T-helper 2 cell treated with Interferon-gamma antibody and Interleukin-4, amounts not matched to agents 5 μg/mL and 100 μg/mL, for 36 hours (primary cell): ENCODE measurements at regions not wholly inside any gene's neighbourhood (a gene's known extent, or its start where the extent isn't known, plus 50 kb on each side); places are given as distances from the start of the nearest gene placed in this dataset.

ENCODE experiments used
- DNase-seq: peaks from one replicate; pipeline ENCODE4 v3.0.0; 2021; ENCODE audit warnings: low spot score
- H3K27ac Mint-ChIP-seq: one replicate; pipeline ENCODE4 v1.8.0; 2021; ENCODE audit warnings: mild to moderate bottlenecking, mixed read lengths
- H3K27me3 Mint-ChIP-seq: one replicate; pipeline ENCODE4 v1.8.0; 2021; ENCODE audit warnings: low read depth, mixed read lengths
- H3K36me3 Mint-ChIP-seq: one replicate; pipeline ENCODE4 v1.8.0; 2021; ENCODE audit warnings: low read depth, mixed read lengths
- H3K4me1 Mint-ChIP-seq: one replicate; pipeline ENCODE4 v1.8.0; 2021; ENCODE audit warnings: low read depth, mixed read lengths
- H3K4me3 Mint-ChIP-seq: one replicate; pipeline ENCODE4 v1.8.0; 2022; ENCODE audit warnings: mild to moderate bottlenecking, moderate library complexity, mixed read lengths
- H3K9me3 Mint-ChIP-seq: one replicate; pipeline ENCODE4 v1.8.0; 2021; ENCODE audit warnings: mixed read lengths

- H3K4me3 Mint-ChIP-seq: no peak overlapping the region
- no peak overlapping the region for H3K27ac Mint-ChIP-seq
- H3K36me3 Mint-ChIP-seq: no peaks in the 10 kb centered on the region
- no peaks in the 10 kb centered on the region for H3K4me1 Mint-ChIP-seq
- no peaks in the 10 kb centered on the region for H3K27me3 Mint-ChIP-seq
- DNase-seq: no peak
- peaks cover 26% of the 10 kb centered on the region for H3K9me3 Mint-ChIP-seq
Measured at GRCh38 chr4:44016570-44017421, 431.8 kb downstream of the KCTD8 start.

GRCh38 chr4:44017422-44017739, 431.2 kb downstream of the KCTD8 start:
- H3K9me3 Mint-ChIP-seq: peaks cover 26% of the 10 kb centered on the region
- H3K27ac Mint-ChIP-seq: no peak overlapping the region
- DNase-seq: no peak

GRCh38 chr4:44019721-44020120, 428.9 kb downstream of the KCTD8 start:
- Mint-ChIP-seq H3K4me3 (no peak overlapping the region), H3K27me3 (no peaks in the 10 kb centered on the region), H3K4me1 (no peaks in the 10 kb centered on the region), H3K27ac (no peak overlapping the region), H3K9me3 (peaks cover 19% of the 10 kb centered on the region), H3K36me3 (no peaks in the 10 kb centered on the region)
- no peak for DNase-seq

More at GRCh38 chr4:44017422-44017739, 431.2 kb downstream of the KCTD8 start:
- H3K4me3 Mint-ChIP-seq: no peak overlapping the region
- no peaks in the 10 kb centered on the region for H3K36me3 Mint-ChIP-seq
- H3K27me3 Mint-ChIP-seq: no peaks in the 10 kb centered on the region
- H3K4me1 Mint-ChIP-seq: no peaks in the 10 kb centered on the region

GRCh38 chr4:44025376-44026020, 423.1 kb downstream of the KCTD8 start:
- Mint-ChIP-seq H3K27ac (no peak overlapping the region), H3K36me3 (no peaks in the 10 kb centered on the region), H3K4me1 (no peaks in the 10 kb centered on the region), H3K4me3 (no peak overlapping the region), H3K27me3 (no peaks in the 10 kb centered on the region), H3K9me3 (peaks cover 29% of the 10 kb centered on the region)
- no peak for DNase-seq

GRCh38 chr4:44038811-44039210, 409.8 kb downstream of the KCTD8 start:
- H3K4me1 Mint-ChIP-seq: no peaks in the 10 kb centered on the region
- no peaks in the 10 kb centered on the region for H3K36me3 Mint-ChIP-seq
- no peak for DNase-seq
- no peaks in the 10 kb centered on the region for H3K27me3 Mint-ChIP-seq
- H3K4me3 Mint-ChIP-seq: no peak overlapping the region
- peaks cover 20% of the 10 kb centered on the region for H3K9me3 Mint-ChIP-seq
- no peak overlapping the region for H3K27ac Mint-ChIP-seq

- H3K36me3 Mint-ChIP-seq: no peaks in the 10 kb centered on the region
- no peak overlapping the region for H3K27ac Mint-ChIP-seq
- peaks cover 15% of the 10 kb centered on the region for H3K9me3 Mint-ChIP-seq
- H3K27me3 Mint-ChIP-seq: no peaks in the 10 kb centered on the region
- no peak for DNase-seq
- no peak overlapping the region for H3K4me3 Mint-ChIP-seq
- no peaks in the 10 kb centered on the region for H3K4me1 Mint-ChIP-seq
Measured at GRCh38 chr4:44046491-44046890, 402.1 kb downstream of the KCTD8 start.

- H3K4me3 Mint-ChIP-seq: no peak overlapping the region
- H3K27ac Mint-ChIP-seq: no peak overlapping the region
- no peaks in the 10 kb centered on the region for H3K4me1 Mint-ChIP-seq
- H3K9me3 Mint-ChIP-seq: peaks cover 13% of the 10 kb centered on the region
- no peak for DNase-seq
- no peaks in the 10 kb centered on the region for H3K27me3 Mint-ChIP-seq
- no peaks in the 10 kb centered on the region for H3K36me3 Mint-ChIP-seq
Measured at GRCh38 chr4:44056721-44057151, 391.9 kb downstream of the KCTD8 start.

GRCh38 chr4:44070843-44071242, 377.8 kb downstream of the KCTD8 start:
- no peak for DNase-seq
- H3K4me3 Mint-ChIP-seq: no peak overlapping the region
- H3K4me1 Mint-ChIP-seq: no peaks in the 10 kb centered on the region
- H3K27ac Mint-ChIP-seq: no peak overlapping the region
- no peaks in the 10 kb centered on the region for H3K27me3 Mint-ChIP-seq
- no peaks in the 10 kb centered on the region for H3K36me3 Mint-ChIP-seq
- H3K9me3 Mint-ChIP-seq: peaks cover 9% of the 10 kb centered on the region

GRCh38 chr4:44071959-44072955, 376.4 kb downstream of the KCTD8 start:
- Mint-ChIP-seq H3K27ac (no peak overlapping the region), H3K9me3 (peaks cover 9% of the 10 kb centered on the region), H3K27me3 (no peaks in the 10 kb centered on the region), H3K4me1 (no peaks in the 10 kb centered on the region), H3K4me3 (no peak overlapping the region), H3K36me3 (no peaks in the 10 kb centered on the region)
- no peak for DNase-seq

GRCh38 chr4:44086753-44087152, 361.9 kb downstream of the KCTD8 start:
- Mint-ChIP-seq H3K27me3 (no peaks in the 10 kb centered on the region), H3K4me3 (no peak overlapping the region), H3K36me3 (no peaks in the 10 kb centered on the region), H3K9me3 (peaks cover 40% of the 10 kb centered on the region), H3K4me1 (no peaks in the 10 kb centered on the region), H3K27ac (no peak overlapping the region)
- DNase-seq: no peak

GRCh38 chr4:44093390-44093789, 355.2 kb downstream of the KCTD8 start:
- Mint-ChIP-seq H3K27me3 (no peaks in the 10 kb centered on the region), H3K27ac (no peak overlapping the region), H3K9me3 (peaks cover 14% of the 10 kb centered on the region), H3K4me1 (no peaks in the 10 kb centered on the region), H3K36me3 (no peaks in the 10 kb centered on the region), H3K4me3 (no peak overlapping the region)
- no peak for DNase-seq

- H3K9me3 Mint-ChIP-seq: peaks cover 42% of the 10 kb centered on the region
- no peak for DNase-seq
- H3K27me3 Mint-ChIP-seq: no peaks in the 10 kb centered on the region
- H3K4me1 Mint-ChIP-seq: no peaks in the 10 kb centered on the region
- H3K36me3 Mint-ChIP-seq: no peaks in the 10 kb centered on the region
- H3K4me3 Mint-ChIP-seq: no peak overlapping the region
- H3K27ac Mint-ChIP-seq: no peak overlapping the region
Measured at GRCh38 chr4:44098973-44099372, 349.6 kb downstream of the KCTD8 start.

GRCh38 chr4:44100456-44100855, 348.2 kb downstream of the KCTD8 start:
- no peaks in the 10 kb centered on the region for H3K36me3 Mint-ChIP-seq

More at GRCh38 chr4:44100456-44100855, 348.2 kb downstream of the KCTD8 start:
- Mint-ChIP-seq H3K27me3 (no peaks in the 10 kb centered on the region), H3K4me1 (no peaks in the 10 kb centered on the region), H3K9me3 (peaks cover 52% of the 10 kb centered on the region), H3K4me3 (no peak overlapping the region), H3K27ac (no peak overlapping the region)
- DNase-seq: no peak
